DOHH2 (cell line): ENCODE measurements at regions not wholly inside any gene's neighbourhood (a gene's known extent, or its start where the extent isn't known, plus 50 kb on each side); places are given as distances from the start of the nearest gene placed in this dataset.

Experiments used
- EZH2phosphoT487 ChIP-seq: fragments of 200-600 bp; sonication (generic); IDR thresholded peaks from 2 replicates; pipeline ENCODE4 v1.6.1; 2017; ENCODE audit warnings: borderline replicate concordance, mild to moderate bottlenecking, antibody characterized with exemption, low read length, moderate library complexity, mixed read lengths
- TF ChIP-seq, protein P1 (sequence below): fragments of 200-600 bp; sonication (generic); IDR thresholded peaks from one replicate; pipeline ENCODE4 v1.5.1; 2014; ENCODE audit warnings: antibody characterized with exemption, mild to moderate bottlenecking, low read depth, low read length; ENCODE audit not compliant: poor library complexity, severe bottlenecking

- TF ChIP-seq, protein P1, sequence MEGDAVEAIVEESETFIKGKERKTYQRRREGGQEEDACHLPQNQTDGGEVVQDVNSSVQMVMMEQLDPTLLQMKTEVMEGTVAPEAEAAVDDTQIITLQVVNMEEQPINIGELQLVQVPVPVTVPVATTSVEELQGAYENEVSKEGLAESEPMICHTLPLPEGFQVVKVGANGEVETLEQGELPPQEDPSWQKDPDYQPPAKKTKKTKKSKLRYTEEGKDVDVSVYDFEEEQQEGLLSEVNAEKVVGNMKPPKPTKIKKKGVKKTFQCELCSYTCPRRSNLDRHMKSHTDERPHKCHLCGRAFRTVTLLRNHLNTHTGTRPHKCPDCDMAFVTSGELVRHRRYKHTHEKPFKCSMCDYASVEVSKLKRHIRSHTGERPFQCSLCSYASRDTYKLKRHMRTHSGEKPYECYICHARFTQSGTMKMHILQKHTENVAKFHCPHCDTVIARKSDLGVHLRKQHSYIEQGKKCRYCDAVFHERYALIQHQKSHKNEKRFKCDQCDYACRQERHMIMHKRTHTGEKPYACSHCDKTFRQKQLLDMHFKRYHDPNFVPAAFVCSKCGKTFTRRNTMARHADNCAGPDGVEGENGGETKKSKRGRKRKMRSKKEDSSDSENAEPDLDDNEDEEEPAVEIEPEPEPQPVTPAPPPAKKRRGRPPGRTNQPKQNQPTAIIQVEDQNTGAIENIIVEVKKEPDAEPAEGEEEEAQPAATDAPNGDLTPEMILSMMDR = no peak
- no peak for TF ChIP-seq EZH2phosphoT487
Measured at GRCh38 chr13:22961835-22962537, 218.8 kb upstream of the SGCG start.
